GM12873 (cell line): ENCODE measurements at regions not wholly inside any gene's neighbourhood (a gene's known extent, or its start where the extent isn't known, plus 50 kb on each side); places are given as distances from the start of the nearest gene placed in this dataset.

Experiments
- TF ChIP-seq, protein P1 (sequence below): IDR thresholded peaks from 2 replicates; pipeline ENCODE4 v1.5.1; 2012; ENCODE audit warnings: low read depth, mild to moderate bottlenecking, moderate library complexity, low read length, control low read depth; ENCODE audit not compliant: insufficient read depth; ENCODE audit errors: missing control alignments

DNA sequence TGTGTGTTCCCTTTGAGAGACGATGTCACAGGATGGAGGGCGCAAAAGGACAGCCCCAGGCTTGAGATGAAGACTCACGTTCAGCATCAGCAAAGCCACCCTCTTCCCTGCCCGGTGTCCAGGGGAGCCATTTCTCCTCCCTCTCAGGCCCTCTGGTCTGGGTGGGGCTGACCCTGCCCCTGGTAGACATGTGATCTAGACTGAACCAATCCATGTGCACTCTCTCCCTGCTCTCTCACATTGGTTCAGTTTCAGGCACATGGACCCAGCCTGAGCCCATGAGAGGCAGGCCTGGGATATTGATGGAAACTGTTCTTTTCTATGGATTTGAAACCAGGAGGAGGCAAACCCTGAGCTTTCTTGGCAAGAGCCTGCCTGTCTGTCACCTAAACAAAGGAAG, 115.6 kb upstream of the IGSF21 start:
- TF ChIP-seq, protein P1, sequence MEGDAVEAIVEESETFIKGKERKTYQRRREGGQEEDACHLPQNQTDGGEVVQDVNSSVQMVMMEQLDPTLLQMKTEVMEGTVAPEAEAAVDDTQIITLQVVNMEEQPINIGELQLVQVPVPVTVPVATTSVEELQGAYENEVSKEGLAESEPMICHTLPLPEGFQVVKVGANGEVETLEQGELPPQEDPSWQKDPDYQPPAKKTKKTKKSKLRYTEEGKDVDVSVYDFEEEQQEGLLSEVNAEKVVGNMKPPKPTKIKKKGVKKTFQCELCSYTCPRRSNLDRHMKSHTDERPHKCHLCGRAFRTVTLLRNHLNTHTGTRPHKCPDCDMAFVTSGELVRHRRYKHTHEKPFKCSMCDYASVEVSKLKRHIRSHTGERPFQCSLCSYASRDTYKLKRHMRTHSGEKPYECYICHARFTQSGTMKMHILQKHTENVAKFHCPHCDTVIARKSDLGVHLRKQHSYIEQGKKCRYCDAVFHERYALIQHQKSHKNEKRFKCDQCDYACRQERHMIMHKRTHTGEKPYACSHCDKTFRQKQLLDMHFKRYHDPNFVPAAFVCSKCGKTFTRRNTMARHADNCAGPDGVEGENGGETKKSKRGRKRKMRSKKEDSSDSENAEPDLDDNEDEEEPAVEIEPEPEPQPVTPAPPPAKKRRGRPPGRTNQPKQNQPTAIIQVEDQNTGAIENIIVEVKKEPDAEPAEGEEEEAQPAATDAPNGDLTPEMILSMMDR, result no peak

DNA sequence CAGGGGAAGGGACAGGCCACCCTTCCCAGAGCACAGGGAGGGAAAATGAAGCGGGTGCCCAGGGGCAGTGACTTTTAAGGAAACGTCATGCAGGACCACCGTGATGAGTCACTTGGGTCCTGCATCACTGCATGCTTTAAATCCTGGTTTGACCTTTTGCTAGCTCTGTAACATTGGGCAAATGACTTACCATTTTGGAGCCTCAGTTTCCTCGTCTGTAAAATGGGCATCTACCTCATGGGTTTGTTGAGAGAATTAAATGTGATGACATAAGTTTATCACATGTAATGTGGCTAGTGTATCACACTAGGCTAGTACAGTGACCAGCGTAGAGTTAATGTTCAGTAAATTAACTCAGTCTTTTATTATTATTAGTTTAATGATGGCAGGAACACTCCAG, 114.8 kb upstream of the IGSF21 start:
- TF ChIP-seq, protein P1, result no peak

DNA sequence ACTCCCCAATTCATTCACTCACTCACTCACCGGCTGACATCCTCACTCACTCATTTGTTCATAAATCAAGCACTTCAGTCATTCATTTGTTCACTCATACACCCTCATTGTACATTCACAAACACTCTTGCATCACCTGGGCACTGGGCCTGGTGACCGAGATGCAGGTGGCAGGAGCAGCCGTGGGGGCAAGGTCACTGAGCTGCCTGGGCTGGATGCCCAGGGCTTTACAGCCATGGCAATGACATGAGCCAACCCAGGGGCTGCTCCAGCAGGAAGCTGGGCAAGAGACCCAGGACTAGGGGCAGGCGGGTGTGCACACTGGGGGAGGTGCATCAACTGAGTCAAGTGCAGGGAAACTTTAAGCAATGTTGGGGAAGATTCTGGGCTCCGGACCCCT, 113.6 kb upstream of the IGSF21 start:
- TF ChIP-seq, protein P1, result no peak

DNA sequence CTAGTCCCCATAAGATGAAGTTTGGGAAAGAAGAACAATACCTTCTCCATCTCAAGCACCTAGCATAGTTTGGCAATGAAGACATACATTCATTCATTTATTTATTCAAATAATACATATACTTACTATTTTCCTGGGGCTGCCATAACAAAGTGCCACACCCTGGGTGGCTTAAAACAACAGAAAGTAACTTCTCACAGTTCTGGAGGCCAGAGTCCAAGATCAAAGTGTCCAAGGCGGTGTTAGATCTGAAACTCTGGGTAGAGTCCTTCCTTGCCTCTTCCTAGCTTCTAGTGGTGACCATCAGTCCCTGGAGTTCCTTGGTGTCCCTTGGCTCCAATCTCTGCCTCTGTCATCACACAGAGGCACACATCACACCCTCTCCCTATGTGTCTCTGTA, 112.1 kb upstream of the IGSF21 start:
- TF ChIP-seq, protein P1, result no peak

DNA sequence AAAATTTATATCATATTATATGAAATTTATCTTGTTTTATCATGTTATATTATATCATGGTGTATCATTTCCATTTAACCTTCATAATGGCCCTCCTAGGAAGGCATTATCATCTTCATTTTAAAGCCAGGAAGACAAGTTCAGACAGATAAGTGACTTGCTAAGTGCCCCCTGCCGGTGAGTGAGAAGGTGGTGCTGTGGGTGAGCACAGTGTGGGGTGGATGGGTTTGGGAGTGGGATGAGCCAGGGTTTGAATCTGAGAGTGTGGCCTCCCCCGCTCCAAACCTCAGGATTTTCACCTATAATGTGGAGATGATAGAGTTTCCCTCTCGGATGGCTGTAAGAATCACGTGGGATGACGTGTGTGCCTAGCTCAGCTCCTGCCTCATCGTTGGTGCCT, 108.7 kb upstream of the IGSF21 start:
- TF ChIP-seq, protein P1, result peak; percentile 39

DNA sequence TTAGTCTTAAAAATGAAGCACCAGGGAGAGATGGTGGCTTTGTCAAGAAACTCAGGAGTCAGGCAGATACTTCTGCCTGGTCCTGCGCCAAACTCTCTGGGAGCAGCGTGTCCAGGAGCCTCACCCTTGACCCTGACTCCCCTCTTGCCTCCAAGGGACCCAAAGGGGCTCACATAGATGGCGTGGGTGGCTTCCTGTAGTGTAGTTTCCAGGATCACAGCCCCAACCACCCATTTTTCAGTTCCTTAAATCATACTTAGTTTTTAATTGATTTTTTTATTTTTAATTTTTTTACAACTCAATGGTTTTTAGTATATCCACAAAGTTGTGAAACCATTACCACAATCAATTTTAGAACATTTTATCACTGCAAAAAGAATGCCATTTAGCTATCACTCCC, 107.7 kb upstream of the IGSF21 start:
- TF ChIP-seq, protein P1, result no peak

DNA sequence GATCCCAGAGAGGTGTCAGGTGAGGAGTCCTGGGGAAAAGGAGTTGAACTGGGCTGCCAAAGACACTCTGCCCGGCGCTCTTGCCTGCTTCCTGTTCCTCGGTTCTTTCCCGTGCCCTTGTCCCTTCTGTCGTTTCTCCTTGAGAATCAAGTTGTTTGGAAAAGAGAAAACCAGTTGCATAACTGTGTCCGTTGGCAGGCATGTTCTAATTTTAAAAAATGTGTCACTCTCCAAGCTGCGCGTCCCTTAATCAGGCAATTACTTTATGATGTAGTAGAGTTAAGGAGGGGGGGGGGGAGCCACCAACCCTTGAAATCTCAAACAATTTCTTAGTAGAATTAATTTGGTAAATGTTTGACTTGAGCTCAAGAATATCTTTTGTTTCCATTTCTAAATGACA, 105.9 kb upstream of the IGSF21 start:
- TF ChIP-seq, protein P1, result no peak

DNA sequence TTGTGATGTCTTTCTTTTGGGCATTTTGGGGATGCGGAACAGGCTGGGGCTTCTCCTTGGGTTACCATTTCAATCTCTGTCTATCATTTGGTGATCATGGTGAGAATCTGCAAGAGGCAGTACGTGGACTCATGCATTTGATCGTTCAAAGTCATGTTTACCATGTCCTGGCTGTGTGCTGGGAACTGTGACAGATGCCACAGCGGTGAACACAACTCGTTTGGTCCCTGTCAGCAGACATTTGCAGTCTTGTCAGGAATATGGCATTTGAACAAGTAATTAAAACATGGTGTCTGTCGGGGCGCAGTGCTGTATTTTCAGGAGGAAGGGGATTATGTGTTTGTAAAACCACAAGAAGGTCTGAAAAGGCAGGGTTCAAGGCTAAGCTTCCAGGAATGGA, 103.3 kb upstream of the IGSF21 start:
- TF ChIP-seq, protein P1, result no peak
